Adrenal gland (tissue), 5 donors: ENCODE measurements at regions not wholly inside any gene's neighbourhood (a gene's known extent, or its start where the extent isn't known, plus 50 kb on each side); places are given as distances from the start of the nearest gene placed in this dataset.

Experiments used
- CTCF ChIP-seq, 6 experiments: fragments of 450-650 bp in 4 of 6; fragments of 200-600 bp in 2 of 6; sonication (generic) in 1 of 6; IDR thresholded peaks; 1 replicate in 5 of 6; 2 replicates in 1 of 6; pipeline versions ENCODE4 v1.5.1 to v1.8.0; 2016 to 2021; ENCODE audit warnings: antibody characterized with exemption in 6 of 6, mild to moderate bottlenecking in 2 of 6, moderate library complexity in 1 of 6
- POLR2A ChIP-seq, 2 donors: fragments of 450-650 bp; IDR thresholded peaks; one replicate each; pipeline ENCODE4 v1.6.1; 2017; ENCODE audit warnings: antibody characterized with exemption in 2 of 2, mild to moderate bottlenecking in 2 of 2, moderate library complexity in 1 of 2
- donor health status: DM: no; HTN: no; CAD: no.

- TF ChIP-seq CTCF (IDR thresholded peaks at IDR 0.05) (no peak), POLR2A (IDR thresholded peaks at IDR 0.05) (no peak)
Observed at GRCh38 chr5:53166183-53166495, 56.6 kb upstream of the MOCS2 start.
